Thoracic aorta (tissue), 2 donors: ENCODE measurements at regions not wholly inside any gene's neighbourhood (a gene's known extent, or its start where the extent isn't known, plus 50 kb on each side); places are given as distances from the start of the nearest gene placed in this dataset.

ENCODE experiments used
- ATAC-seq: fragments of 150-250 bp; one replicate; pipeline ENCODE4 v1.8.0; 2017; ENCODE audit warnings: low read depth; ENCODE audit not compliant: insufficient number of reproducible peaks, low FRiP score
- DNase-seq: peaks from one replicate; pipeline ENCODE4 v3.0.0-alpha.2; 2020; ENCODE audit warnings: low spot score
- H3K27ac ChIP-seq, 2 donors: fragments of 200-600 bp; sonication (generic); 1 replicate in 1 of 2; 2 replicates in 1 of 2; pipeline ENCODE4 v1.5.1; 2016; ENCODE audit warnings: mild to moderate bottlenecking in 2 of 2, moderate library complexity in 2 of 2
- H3K27me3 ChIP-seq: fragments of 200-600 bp; sonication (generic); replicated peaks from 2 replicates; pipeline ENCODE4 v1.6.0; 2016; ENCODE audit warnings: mild to moderate bottlenecking; ENCODE audit not compliant: insufficient read depth
- H3K36me3 ChIP-seq: fragments of 200-600 bp; sonication (generic); one replicate; pipeline ENCODE4 v1.5.1; 2016
- H3K4me1 ChIP-seq, 2 donors: fragments of 200-600 bp; sonication (generic); 1 replicate in 1 of 2; 2 replicates in 1 of 2; pipeline versions ENCODE4 v1.5.1 to v1.6.0; 2016; ENCODE audit warnings: low read depth in 2 of 2, mild to moderate bottlenecking in 1 of 2; ENCODE audit not compliant: control insufficient read depth in 1 of 2
- H3K4me3 ChIP-seq: fragments of 200-600 bp; sonication (generic); 2 replicates; pipeline ENCODE4 v1.5.1; 2016; ENCODE audit warnings: mild to moderate bottlenecking
- H3K9me3 ChIP-seq: fragments of 200-600 bp; sonication (generic); 2 replicates; pipeline ENCODE4 v1.5.1; 2016
- TF ChIP-seq, protein P1 (sequence below): fragments of 200-600 bp; sonication (generic); IDR thresholded peaks from one replicate; pipeline ENCODE4 v1.5.1; 2019; ENCODE audit warnings: antibody characterized with exemption

DNA sequence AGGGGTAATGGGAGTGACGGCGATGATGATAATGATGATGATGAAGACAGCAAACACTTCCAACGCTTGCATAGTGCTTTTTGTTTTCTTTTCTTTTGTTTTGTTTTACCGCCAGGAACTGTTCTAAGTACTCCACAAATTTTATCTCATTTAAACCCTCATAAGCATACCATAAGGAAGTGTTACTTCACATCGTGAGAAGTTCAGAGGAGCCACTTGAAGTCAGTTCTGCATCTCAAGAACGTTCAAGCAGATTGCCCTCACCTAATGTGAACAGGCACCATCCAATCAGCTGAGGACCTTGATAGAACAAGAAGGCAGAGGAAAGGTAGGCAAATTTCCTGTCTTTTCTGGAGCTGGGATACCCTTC lies 104.1 kb downstream of the LSM3 start:
- no peaks in the 10 kb centered on the region for H3K36me3 ChIP-seq
- H3K27me3 ChIP-seq = no peaks in the 10 kb centered on the region
- no peaks in the 10 kb centered on the region for H3K4me1 ChIP-seq
- no peak for ATAC-seq
- no peak overlapping the region for H3K4me3 ChIP-seq
- no peak overlapping the region for H3K27ac ChIP-seq
- no peak for DNase-seq
- no peaks in the 10 kb centered on the region for H3K9me3 ChIP-seq
- TF ChIP-seq, protein P1, sequence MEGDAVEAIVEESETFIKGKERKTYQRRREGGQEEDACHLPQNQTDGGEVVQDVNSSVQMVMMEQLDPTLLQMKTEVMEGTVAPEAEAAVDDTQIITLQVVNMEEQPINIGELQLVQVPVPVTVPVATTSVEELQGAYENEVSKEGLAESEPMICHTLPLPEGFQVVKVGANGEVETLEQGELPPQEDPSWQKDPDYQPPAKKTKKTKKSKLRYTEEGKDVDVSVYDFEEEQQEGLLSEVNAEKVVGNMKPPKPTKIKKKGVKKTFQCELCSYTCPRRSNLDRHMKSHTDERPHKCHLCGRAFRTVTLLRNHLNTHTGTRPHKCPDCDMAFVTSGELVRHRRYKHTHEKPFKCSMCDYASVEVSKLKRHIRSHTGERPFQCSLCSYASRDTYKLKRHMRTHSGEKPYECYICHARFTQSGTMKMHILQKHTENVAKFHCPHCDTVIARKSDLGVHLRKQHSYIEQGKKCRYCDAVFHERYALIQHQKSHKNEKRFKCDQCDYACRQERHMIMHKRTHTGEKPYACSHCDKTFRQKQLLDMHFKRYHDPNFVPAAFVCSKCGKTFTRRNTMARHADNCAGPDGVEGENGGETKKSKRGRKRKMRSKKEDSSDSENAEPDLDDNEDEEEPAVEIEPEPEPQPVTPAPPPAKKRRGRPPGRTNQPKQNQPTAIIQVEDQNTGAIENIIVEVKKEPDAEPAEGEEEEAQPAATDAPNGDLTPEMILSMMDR = no peak

GRCh38 chr3:14283092-14283812 lies 104.6 kb downstream of the LSM3 start:
- Histone ChIP-seq H3K4me3 (no peak overlapping the region), H3K36me3 (no peaks in the 10 kb centered on the region), H3K27me3 (no peaks in the 10 kb centered on the region), H3K27ac (no peak overlapping the region), H3K9me3 (no peaks in the 10 kb centered on the region), H3K4me1 (no peaks in the 10 kb centered on the region)
- TF ChIP-seq, protein P1 = no peak
- ATAC-seq (no peak), DNase-seq (no peak)

DNA sequence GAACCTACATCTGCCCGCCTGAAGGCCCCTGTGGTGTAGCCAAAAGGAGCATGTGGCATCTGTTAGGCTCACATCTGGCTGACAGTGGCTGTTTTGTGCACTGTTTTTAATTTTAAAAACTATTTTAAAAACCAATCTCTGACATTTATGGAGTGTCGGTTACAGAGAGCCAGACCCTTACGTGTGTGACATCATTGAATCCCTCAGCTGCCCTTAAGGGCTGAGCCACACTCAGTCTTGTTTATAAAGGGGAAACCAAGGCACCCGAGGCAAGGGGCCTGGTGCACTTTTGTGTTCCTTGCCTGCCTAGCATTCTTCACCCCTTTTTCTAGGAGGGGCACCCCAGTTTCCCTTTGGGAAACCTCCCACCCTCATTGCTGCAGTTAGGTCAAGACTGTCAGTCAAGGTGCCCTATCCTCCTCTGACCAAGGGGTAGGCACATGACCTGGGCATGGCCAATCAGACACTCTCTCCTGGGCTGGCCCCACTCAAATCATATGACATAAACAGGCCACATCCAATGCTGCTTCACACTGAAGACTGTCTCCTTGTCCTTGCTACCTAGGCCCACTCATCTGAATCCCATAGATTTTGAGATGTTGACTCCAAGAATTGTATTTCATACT lies 105.3 kb downstream of the LSM3 start:
- no peaks in the 10 kb centered on the region for H3K27me3 ChIP-seq
- TF ChIP-seq, protein P1 = no peak
- no peak overlapping the region for H3K27ac ChIP-seq

GRCh38 chr3:14284694-14285547 lies 106.3 kb downstream of the LSM3 start:
- no peaks in the 10 kb centered on the region for H3K9me3 ChIP-seq
- TF ChIP-seq, protein P1 = no peak
- DNase-seq (no peak), ATAC-seq (no peak)
- H3K4me3 ChIP-seq = no peak overlapping the region
- no peaks in the 10 kb centered on the region for H3K4me1 ChIP-seq
- no peaks in the 10 kb centered on the region for H3K36me3 ChIP-seq
- H3K27ac ChIP-seq = no peak overlapping the region
- no peaks in the 10 kb centered on the region for H3K27me3 ChIP-seq

More for the DNA sequence above, 105.3 kb downstream of the LSM3 start:
- Histone ChIP-seq H3K4me1 (no peaks in the 10 kb centered on the region), H3K4me3 (no peak overlapping the region), H3K9me3 (no peaks in the 10 kb centered on the region), H3K36me3 (no peaks in the 10 kb centered on the region)
- no peak for ATAC-seq
- no peak for DNase-seq

DNA sequence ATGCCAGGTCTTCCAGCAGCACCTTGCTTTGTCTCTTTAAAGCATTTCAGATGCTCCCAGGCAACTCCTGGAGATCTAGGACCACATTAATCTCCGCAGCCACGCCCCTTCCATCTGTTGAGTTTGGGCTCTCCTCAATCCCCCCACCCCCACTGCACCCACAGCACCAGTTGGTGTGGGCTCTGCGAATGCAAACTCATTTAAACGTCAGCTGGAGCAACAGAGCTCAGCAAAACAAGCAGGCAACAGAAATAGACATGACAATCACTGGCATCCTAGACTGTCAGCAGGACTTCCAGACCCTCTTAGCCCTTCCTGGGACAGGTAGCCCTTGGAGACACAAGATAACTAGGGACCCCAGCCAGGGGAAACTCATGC lies 106.9 kb downstream of the LSM3 start:
- Histone ChIP-seq H3K27me3 (no peaks in the 10 kb centered on the region), H3K36me3 (no peaks in the 10 kb centered on the region), H3K9me3 (no peaks in the 10 kb centered on the region), H3K4me1 (no peaks in the 10 kb centered on the region), H3K4me3 (no peak overlapping the region), H3K27ac (no peak overlapping the region)
- ATAC-seq = no peak
- no peak for DNase-seq
- TF ChIP-seq, protein P1 = no peak
